ENCODE measurements at regions not wholly inside any gene's neighbourhood (a gene's known extent, or its start where the extent isn't known, plus 50 kb on each side); places are given as distances from the start of the nearest gene placed in this dataset.

DNA sequence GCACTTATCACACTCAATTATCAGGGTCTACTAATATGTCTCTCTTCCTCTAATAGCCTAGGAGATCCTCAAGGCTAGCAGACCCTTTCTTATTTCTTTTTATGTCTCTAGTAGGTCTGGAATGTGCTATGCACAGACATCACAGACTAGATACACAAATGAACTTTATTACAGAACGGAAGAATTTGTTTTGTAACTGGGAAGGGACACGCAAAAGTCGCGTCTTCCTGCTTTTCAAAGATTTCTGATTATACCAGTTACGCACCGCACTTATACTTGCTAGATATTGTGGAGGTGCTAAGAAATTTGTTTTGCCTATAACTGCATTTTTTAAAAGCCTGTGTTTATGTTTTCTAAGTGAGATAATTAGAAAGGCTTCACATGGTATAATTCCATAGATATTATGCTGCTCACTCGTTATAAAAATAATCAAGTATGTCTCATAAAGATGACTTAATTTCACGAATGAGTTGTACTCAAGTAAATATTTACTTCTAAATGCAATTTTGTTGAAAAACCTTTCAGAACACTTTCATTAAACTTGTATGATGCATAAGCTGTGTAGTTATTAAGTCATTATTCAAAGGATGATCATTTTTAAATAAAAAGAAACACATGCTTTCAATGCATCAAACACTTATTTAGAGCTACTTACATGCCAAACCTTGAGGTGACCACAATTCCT lies 662.6 kb downstream of the ACTL7B start:
- TF ChIP-seq, protein P1, sequence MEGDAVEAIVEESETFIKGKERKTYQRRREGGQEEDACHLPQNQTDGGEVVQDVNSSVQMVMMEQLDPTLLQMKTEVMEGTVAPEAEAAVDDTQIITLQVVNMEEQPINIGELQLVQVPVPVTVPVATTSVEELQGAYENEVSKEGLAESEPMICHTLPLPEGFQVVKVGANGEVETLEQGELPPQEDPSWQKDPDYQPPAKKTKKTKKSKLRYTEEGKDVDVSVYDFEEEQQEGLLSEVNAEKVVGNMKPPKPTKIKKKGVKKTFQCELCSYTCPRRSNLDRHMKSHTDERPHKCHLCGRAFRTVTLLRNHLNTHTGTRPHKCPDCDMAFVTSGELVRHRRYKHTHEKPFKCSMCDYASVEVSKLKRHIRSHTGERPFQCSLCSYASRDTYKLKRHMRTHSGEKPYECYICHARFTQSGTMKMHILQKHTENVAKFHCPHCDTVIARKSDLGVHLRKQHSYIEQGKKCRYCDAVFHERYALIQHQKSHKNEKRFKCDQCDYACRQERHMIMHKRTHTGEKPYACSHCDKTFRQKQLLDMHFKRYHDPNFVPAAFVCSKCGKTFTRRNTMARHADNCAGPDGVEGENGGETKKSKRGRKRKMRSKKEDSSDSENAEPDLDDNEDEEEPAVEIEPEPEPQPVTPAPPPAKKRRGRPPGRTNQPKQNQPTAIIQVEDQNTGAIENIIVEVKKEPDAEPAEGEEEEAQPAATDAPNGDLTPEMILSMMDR (IDR thresholded peaks at IDR 0.05; ENCODE audit: unreplicated experiment): no peak
- Mint-ChIP-seq H3K9me3 (ENCODE audit: low read depth) (no peaks in the 10 kb centered on the region), H3K27me3 (peaks cover 55% of the 10 kb centered on the region), H3K4me3 (ENCODE audit: low read depth) (no peak overlapping the region), H3K4me1 (ENCODE audit: low read depth) (peaks cover 10% of the 10 kb centered on the region), H3K36me3 (ENCODE audit: insufficient read depth) (no peaks in the 10 kb centered on the region), H3K27ac (no peak overlapping the region)
- no peak for DNase-seq (ENCODE audit: low spot score, unreplicated experiment)

DNA sequence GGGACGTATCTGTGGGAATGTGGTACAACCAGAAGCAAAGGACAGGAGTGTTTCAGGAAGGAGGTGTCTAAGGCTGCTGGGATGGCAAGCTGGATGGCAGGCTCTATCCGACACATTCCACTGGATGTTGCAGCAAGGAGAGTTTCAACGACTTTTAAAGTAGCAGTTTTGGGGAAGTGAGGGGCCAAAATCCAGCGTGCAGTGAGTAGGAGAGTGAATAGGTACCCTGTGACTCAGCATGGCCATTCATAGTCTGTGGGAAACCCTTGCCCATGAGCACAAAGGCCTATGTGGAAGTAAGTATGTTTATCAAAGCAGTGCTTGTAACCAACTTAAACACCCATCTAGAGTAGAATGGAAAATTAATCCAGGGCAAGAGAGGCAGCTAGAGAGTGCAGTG lies 664.7 kb downstream of the ACTL7B start:
- TF ChIP-seq, protein P1 (IDR thresholded peaks at IDR 0.05; ENCODE audit: unreplicated experiment): no peak
- no peaks in the 10 kb centered on the region for H3K36me3 Mint-ChIP-seq (ENCODE audit: insufficient read depth)

DNA sequence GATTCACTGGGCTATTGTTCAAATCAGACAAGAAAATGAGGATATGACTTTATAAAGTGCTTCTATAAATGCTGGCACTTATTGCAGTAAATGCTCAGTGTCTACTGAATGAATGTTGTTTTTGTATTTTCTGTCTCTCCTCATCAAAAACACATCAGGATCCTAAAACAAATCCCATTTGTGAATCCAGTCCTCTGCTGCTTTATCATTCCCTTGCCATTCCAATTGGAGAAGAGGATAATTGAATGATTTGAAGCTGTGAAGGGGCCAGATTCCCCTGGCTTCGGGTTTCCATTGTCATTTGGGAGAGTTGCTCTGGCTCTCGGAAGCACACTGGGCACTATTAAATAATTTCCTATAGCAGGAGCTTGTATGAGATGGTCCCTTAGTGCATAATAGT lies 666.8 kb downstream of the ACTL7B start:
- H3K4me3 Mint-ChIP-seq (ENCODE audit: low read depth): no peak overlapping the region
- no peak overlapping the region for H3K27ac Mint-ChIP-seq
- H3K9me3 Mint-ChIP-seq (ENCODE audit: low read depth): no peaks in the 10 kb centered on the region
- H3K36me3 Mint-ChIP-seq (ENCODE audit: insufficient read depth): no peaks in the 10 kb centered on the region
- H3K4me1 Mint-ChIP-seq (ENCODE audit: low read depth): peaks cover 4% of the 10 kb centered on the region
- H3K27me3 Mint-ChIP-seq: peaks cover 68% of the 10 kb centered on the region
- no peak for DNase-seq (ENCODE audit: low spot score, unreplicated experiment)
- TF ChIP-seq, protein P1 (IDR thresholded peaks at IDR 0.05; ENCODE audit: unreplicated experiment): no peak

More for the DNA sequence above, 664.7 kb downstream of the ACTL7B start:
- H3K4me3 Mint-ChIP-seq (ENCODE audit: low read depth): no peak overlapping the region
- peaks cover 10% of the 10 kb centered on the region for H3K4me1 Mint-ChIP-seq (ENCODE audit: low read depth)
- no peak overlapping the region for H3K27ac Mint-ChIP-seq
- no peak for DNase-seq (ENCODE audit: low spot score, unreplicated experiment)
- H3K27me3 Mint-ChIP-seq: peaks cover 60% of the 10 kb centered on the region
- H3K9me3 Mint-ChIP-seq (ENCODE audit: low read depth): no peaks in the 10 kb centered on the region

DNA sequence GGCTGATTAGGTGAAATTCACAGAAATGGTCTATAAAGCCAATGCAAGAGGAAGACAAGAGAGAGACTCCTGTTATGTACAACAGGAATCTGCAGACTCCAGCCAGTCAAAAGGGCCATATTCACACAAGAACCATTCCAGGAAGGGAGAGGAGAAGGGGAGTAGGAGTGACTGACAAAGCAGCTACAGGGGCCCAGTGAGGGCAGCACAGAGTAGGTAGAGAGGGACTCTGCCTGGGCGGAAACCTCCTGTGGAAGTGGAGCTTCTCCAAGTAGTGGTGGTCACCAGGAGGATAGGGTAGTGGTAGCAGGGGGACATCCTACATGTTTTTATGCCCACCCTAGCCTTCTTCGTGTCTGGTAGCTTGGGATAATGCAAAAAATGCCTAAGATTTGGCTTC lies 667.3 kb downstream of the ACTL7B start:
- Mint-ChIP-seq H3K36me3 (ENCODE audit: insufficient read depth) (no peaks in the 10 kb centered on the region), H3K27me3 (peaks cover 68% of the 10 kb centered on the region), H3K4me3 (ENCODE audit: low read depth) (no peak overlapping the region), H3K27ac (no peak overlapping the region), H3K4me1 (ENCODE audit: low read depth) (no peaks in the 10 kb centered on the region), H3K9me3 (ENCODE audit: low read depth) (no peaks in the 10 kb centered on the region)
- DNase-seq (ENCODE audit: low spot score, unreplicated experiment): no peak
- TF ChIP-seq, protein P1 (IDR thresholded peaks at IDR 0.05; ENCODE audit: unreplicated experiment): no peak

DNA sequence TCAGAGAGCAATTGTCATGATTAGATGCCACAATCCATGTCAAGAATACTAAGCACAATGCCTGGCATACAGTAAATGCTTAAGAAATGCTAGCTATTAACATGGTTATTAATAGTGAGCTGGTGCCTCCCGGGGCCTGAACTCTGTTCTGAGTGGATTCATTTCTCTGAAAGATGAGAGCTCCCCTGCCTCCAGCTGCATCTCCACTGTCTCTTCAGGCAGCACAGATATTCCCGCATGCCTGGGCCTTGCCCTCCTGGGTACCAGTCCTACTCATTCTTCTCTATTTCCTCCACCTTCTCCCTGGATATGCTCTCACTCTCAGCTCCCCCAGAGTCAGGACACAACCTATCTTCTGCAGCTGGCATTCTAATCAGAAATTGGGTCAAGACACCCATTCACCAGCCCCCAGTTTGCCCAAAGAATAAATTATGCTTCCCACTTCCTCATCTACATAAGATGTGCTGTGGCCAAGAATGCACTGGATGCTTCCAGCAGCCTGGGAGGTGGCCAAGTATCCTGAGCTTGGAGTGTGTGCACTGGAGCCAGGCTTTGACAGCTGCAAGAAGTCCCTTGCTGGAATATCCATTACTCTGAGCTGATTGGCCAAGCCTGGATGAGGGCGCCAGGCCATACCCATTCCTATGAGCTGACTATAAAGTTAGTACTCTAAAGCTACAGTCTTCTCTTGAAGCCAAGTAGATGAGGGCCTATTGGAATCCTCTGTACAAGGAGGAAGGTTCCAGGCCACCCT lies 669.0 kb downstream of the ACTL7B start:
- Mint-ChIP-seq H3K27ac (no peak overlapping the region), H3K9me3 (ENCODE audit: low read depth) (no peaks in the 10 kb centered on the region), H3K36me3 (ENCODE audit: insufficient read depth) (no peaks in the 10 kb centered on the region), H3K27me3 (peaks cover 73% of the 10 kb centered on the region), H3K4me3 (ENCODE audit: low read depth) (no peak overlapping the region), H3K4me1 (ENCODE audit: low read depth) (no peaks in the 10 kb centered on the region)
- DNase-seq (ENCODE audit: low spot score, unreplicated experiment): no peak
- TF ChIP-seq, protein P1 (IDR thresholded peaks at IDR 0.05; ENCODE audit: unreplicated experiment): no peak
